ENCODE measurements at regions not wholly inside any gene's neighbourhood (a gene's known extent, or its start where the extent isn't known, plus 50 kb on each side); places are given as distances from the start of the nearest gene placed in this dataset.

DNA sequence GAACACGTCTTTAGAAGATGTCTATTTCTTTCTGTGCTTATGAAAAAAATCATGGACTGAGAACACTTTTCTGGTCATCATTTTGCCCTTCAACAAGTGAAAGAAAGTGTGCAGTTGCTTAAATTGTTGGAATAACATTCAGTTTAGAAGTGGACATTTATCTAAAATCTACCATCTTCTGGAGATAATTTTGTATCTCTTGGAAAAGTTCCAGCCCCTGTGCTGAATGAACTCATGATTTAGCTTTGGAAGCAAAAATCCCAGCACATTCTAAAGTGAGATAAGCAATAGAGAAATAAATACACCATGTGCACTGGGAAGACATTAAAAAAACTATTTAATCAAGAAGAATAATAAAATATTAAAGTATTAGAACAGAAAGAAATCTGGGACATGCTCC, 1420.8 kb upstream of the SLC10A2 start:
- WGBS, 2 donors = 29 to 30% methylated on average over 1 of the region's 1 CpG
- H3K9me3 ChIP-seq = no peaks in the 10 kb centered on the region
- TF ChIP-seq, protein P1, sequence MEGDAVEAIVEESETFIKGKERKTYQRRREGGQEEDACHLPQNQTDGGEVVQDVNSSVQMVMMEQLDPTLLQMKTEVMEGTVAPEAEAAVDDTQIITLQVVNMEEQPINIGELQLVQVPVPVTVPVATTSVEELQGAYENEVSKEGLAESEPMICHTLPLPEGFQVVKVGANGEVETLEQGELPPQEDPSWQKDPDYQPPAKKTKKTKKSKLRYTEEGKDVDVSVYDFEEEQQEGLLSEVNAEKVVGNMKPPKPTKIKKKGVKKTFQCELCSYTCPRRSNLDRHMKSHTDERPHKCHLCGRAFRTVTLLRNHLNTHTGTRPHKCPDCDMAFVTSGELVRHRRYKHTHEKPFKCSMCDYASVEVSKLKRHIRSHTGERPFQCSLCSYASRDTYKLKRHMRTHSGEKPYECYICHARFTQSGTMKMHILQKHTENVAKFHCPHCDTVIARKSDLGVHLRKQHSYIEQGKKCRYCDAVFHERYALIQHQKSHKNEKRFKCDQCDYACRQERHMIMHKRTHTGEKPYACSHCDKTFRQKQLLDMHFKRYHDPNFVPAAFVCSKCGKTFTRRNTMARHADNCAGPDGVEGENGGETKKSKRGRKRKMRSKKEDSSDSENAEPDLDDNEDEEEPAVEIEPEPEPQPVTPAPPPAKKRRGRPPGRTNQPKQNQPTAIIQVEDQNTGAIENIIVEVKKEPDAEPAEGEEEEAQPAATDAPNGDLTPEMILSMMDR (IDR thresholded peaks at IDR 0.05) = no peak
- H3K27ac ChIP-seq = no peak overlapping the region
- no peaks in the 10 kb centered on the region for H3K4me1 ChIP-seq
- DNase-seq = no peak
- H3K36me3 ChIP-seq = no peaks in the 10 kb centered on the region
- H3K4me3 ChIP-seq = no peak overlapping the region
- H3K27me3 ChIP-seq = peaks cover 0 to 3% (median 0%) of the 10 kb centered on the region in 7 donors
- intact Hi-C loops (cut with DNase I) = no loop called here
- no peak for ATAC-seq

DNA sequence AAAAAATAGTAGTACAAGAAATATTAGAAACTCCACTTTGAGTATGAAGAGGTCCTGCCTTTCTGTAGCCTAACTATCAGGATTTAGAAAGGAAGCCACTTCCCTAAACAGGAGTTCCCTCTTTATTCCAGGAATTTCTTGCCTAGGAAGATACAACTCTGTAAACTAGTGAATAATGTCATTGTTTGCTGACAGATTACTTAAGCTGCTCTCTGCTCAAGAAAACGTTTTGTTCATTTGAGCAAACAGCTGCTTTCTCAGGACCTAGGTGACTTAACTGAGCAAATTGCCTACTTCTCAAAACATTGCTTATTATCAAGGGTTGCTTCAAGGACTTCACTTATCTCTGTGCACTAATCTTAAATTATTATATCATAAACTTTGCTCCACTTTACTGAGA, 1419.4 kb upstream of the SLC10A2 start:
- no peak for DNase-seq
- Histone ChIP-seq H3K27me3 (peaks cover 0 to 3% (median 0%) of the 10 kb centered on the region in 7 donors), H3K4me1 (no peaks in the 10 kb centered on the region), H3K27ac (no peak overlapping the region), H3K4me3 (no peak overlapping the region), H3K36me3 (no peaks in the 10 kb centered on the region), H3K9me3 (no peaks in the 10 kb centered on the region)
- no peak for ATAC-seq
- TF ChIP-seq, protein P1 (IDR thresholded peaks at IDR 0.05) = no peak
- 6 to 14% methylated on average over 1 of the region's 1 CpG for WGBS, 2 donors
- intact Hi-C loops (cut with DNase I) = no loop called here

- TF ChIP-seq, protein P1 (IDR thresholded peaks at IDR 0.05) = no peak
- Histone ChIP-seq H3K36me3 (no peaks in the 10 kb centered on the region), H3K4me1 (no peaks in the 10 kb centered on the region), H3K27ac (no peak overlapping the region), H3K27me3 (peaks cover 0 to 3% (median 0%) of the 10 kb centered on the region in 7 donors), H3K4me3 (no peak overlapping the region), H3K9me3 (peaks cover 0 to 15% (median 3%) of the 10 kb centered on the region in 11 donors)
- WGBS, 2 donors = 94 to 98% methylated on average over 10 of the region's 10 CpGs
- intact Hi-C loops (cut with DNase I) = no loop called here
- ATAC-seq (no peak), DNase-seq (no peak)
Measured at GRCh38 chr13:104483631-104484030, 1417.4 kb upstream of the SLC10A2 start.

GRCh38 chr13:104477261-104477660, 1411.0 kb upstream of the SLC10A2 start:
- H3K27ac ChIP-seq = no peak overlapping the region
- no peak for ATAC-seq
- TF ChIP-seq, protein P1 (IDR thresholded peaks at IDR 0.05) = no peak
- DNase-seq = no peak
- no peak overlapping the region for H3K4me3 ChIP-seq
- H3K36me3 ChIP-seq = no peaks in the 10 kb centered on the region
- 94 to 95% methylated on average over 2 of the region's 2 CpGs for WGBS, 2 donors
- intact Hi-C loops (cut with DNase I) = no loop called here
- H3K27me3 ChIP-seq = no peaks in the 10 kb centered on the region
- H3K4me1 ChIP-seq = no peaks in the 10 kb centered on the region
- peaks cover 0 to 25% (median 5%) of the 10 kb centered on the region in 11 donors for H3K9me3 ChIP-seq
